ENCODE measurements at regions not wholly inside any gene's neighbourhood (a gene's known extent, or its start where the extent isn't known, plus 50 kb on each side); places are given as distances from the start of the nearest gene placed in this dataset.

GRCh38 chr5:17431272-17432050, 66.6 kb upstream of the TAF11L2 start:
- TF ChIP-seq EP300 (IDR thresholded peaks at IDR 0.05) (no peak), CTCF (IDR thresholded peaks at IDR 0.05) (no peak), POLR2AphosphoS5 (IDR thresholded peaks at IDR 0.05) (no peak)
